ENCODE measurements at regions not wholly inside any gene's neighbourhood (a gene's known extent, or its start where the extent isn't known, plus 50 kb on each side); places are given as distances from the start of the nearest gene placed in this dataset.

DNA sequence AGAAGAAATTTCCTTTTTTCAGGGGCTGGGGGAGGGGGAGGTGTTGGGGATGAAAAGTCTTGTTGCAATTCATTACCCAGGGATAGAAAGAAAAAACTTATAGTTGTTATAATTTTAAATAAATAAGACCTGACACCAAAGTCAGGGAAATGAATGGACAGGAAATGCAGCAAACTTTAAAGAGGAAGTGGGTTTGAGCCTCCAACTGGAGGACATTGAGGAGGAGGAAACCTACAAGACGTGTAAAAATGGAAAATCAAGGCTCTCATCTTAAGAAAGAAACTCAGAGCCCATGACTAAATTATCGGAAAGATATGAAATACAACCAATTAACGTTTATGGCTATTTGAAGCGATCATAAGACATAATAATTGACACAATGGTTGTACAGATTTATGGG is 54.4 kb downstream of the NIBAN1 start:
- DNase-seq (ENCODE audit: low read depth): no peak

GRCh38 chr1:184915463-184916090 is 58.7 kb downstream of the NIBAN1 start:
- no peak for DNase-seq (ENCODE audit: low read depth)

GRCh38 chr1:184914149-184914548 is 60.2 kb downstream of the NIBAN1 start:
- no peak for DNase-seq (ENCODE audit: low read depth)

DNA sequence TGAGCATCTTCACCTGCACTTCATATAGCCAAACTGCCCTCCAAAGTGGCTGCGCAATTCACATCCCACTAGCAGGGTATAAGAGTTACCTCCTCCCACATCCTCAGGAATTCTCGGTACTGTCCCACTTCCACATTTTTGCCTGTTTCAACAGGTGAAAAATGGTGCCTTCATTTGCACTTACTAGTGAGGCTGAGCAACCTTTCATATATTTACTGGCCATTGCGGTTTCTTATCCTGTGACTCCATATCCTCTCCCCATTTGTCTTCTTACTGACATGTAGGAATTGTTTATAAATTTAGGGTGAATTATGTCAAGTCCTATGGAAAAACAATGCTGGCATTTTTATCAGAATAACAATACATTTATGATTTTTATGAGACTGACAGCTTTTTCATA is 61.9 kb downstream of the NIBAN1 start:
- DNase-seq (ENCODE audit: low read depth): no peak

DNA sequence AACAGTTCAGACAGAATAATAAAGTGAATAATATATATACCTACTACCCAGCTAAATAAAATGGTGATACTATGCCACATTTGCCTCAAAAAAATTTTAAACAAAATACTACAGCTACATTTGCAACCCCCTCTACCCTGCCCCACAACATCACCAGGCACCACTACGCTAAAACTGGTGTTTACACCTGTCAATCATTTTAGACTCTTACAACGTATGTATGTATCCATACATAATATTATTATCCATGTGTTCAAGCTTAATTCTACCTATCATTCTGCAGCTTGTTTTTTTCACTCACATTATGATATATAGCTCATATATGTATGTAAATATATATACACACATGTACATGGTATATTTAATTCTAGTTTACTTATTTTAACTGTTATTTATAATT is 62.5 kb downstream of the NIBAN1 start:
- DNase-seq (ENCODE audit: low read depth): no peak

DNA sequence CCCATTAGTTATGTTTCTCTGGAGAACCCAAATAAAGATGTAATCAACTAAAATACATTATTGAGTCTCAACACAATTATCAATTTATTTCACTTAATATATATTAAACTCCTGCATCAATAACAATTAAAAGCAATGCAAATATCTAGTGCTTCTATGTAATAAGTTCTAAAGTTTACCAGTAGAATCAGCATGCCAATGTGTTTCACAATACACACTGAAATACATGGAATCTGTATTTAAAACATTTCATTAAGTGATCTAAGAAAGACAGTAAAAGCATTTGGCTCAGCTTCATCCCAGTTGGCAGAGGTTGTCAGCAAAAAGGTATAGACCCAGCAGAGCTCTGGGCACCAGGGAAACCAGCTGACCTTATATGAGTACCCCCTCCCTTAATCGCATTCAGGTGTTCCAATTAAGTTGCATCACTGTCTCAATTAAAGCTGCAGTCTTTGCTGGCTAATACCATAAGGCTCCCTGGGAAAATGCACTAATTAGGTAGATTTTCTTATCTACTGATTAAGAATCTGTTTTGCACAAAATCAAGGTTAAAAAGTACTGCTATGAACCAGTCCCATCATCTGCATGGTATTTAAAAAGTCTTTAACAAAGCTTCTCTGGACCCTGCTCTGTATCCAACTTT is 63.1 kb downstream of the NIBAN1 start:
- DNase-seq (ENCODE audit: low read depth): no peak

DNA sequence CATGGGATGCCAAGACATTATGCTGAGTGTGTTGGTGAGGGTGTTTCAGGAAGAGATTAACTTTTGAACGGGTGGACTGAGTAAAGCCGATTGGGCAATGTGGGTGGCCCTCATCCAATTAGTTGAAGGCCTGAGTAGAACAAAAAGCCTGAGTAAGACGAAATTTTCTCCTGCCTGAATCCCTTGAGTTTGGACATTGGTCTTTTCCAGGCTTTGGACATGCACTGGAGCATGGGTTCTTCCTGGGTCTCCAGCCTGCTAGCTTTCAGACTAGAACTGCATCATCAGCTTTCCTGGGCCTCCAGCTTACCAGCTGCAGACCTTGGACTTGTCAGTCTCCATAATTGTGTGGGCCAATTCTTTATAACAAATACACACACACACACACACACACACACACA is 63.6 kb downstream of the NIBAN1 start:
- DNase-seq (ENCODE audit: low read depth): no peak

GRCh38 chr1:184910005-184910404 is 64.3 kb downstream of the NIBAN1 start:
- no peak for DNase-seq (ENCODE audit: low read depth)

- no peak for DNase-seq (ENCODE audit: low read depth)
These were observed 65.3 kb downstream of the NIBAN1 start for GRCh38 chr1:184909019-184909418.

DNA sequence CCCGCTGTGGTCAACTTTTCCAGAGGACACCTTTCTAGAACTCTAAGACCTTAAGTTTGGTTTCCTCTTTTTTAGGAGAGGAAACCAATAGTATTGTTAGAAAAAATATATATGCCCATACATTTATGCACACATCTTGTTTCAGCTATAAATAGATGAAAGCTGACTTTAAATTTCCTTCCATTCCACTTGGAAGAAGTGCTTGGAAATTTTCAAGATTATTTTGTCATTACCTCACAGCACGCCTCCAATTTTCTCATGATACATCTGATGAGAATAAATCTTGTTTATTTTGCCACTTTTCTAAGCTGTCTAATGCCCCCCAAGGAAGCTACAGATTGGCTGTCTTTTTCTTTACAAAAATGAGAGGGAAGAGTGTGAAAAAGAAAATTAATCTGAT is 65.8 kb downstream of the NIBAN1 start:
- DNase-seq (ENCODE audit: low read depth): no peak

DNA sequence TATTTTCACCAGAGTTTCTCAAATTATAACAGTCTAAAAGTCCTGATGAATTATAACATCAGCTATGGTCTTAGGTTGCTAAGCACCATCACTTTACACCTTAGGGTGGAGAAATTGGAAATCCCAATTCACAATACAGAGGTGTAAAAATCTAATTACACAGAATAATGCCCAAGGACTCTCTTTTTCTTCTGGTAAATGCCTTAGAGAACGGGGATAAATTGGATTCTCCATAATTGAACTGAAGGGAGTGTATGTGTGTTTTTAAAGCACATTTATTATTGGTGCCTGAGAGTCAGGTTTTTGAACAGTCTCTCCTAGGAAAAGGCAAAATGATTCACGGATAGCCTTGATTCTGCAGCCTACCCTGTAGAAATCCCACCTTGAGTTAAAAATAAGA is 66.8 kb downstream of the NIBAN1 start:
- DNase-seq (ENCODE audit: low read depth): no peak

GRCh38 chr1:184906761-184907160 is 67.5 kb downstream of the NIBAN1 start:
- no peak for DNase-seq (ENCODE audit: low read depth)

DNA sequence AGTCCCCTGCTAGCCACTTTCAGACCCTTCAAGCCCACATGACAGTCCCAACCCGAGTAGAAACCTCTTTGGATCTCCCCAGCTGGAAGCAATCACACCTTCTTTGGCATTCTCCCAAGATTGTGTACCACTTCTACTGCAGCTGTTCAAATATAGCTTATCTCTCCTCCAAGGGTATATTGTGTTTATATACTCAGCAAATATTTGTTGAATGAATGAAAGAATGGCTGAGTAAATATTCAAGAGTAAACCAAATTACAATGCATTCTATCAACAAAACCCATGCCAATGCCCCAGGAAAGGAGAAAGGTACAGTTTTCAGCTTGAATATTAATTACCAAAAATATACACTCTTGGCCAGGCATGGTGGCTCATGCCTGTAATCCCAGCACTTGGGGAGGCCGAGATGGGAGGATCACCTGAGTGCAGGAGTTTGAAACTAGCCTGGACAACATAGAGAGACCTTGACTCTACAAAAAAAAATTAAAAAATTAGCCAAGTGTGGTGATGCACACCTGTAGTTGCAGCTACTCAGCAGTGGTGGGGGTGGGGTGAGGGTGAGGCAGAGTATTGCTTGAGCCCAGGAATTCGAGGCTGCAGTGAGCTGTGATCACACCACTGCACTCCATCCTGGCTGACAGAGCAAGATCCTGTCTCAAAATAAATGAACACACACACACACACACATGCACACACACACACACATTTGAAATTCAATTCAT is 68.5 kb downstream of the NIBAN1 start:
- DNase-seq (ENCODE audit: low read depth): no peak

GRCh38 chr1:184903111-184903692 is 71.1 kb downstream of the NIBAN1 start:
- DNase-seq (ENCODE audit: low read depth): no peak

DNA sequence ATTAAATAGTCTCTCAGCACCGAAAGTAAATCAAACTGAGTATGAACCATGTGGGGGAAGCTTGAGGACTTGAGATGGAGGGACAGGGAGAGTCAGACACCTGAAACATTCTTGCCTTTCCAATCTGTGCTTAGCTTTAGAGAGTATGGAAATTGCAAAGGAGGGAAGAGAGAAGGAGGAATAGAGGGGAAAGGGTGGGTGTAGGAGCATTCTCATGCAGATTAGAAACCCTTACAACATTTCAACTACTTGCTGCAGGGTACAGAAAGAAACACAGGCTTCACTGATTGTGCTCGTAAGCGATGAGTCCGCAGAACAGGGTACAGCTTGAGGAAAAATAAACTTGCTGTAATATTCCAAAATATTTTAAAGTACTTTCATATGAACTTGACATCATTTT is 73.8 kb downstream of the NIBAN1 start:
- no peak for DNase-seq (ENCODE audit: low read depth)

DNA sequence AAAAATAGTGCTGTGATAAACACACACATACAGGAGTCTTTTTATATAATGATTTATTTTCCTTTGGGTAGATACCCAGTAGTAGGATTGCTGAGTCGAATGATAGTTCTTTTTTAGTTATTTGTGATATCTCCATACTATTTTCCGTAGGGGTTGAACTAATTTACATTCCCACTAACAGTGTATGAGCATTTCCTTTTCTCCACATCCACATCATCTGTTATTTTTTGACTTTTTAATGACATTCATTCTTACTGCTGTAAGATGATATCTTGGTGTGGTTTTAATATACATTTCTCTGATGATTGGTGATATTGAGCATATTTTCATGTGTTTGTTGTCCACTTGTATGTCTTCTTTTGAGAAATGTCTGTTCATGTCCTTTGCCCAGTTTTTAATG is 78.3 kb downstream of the NIBAN1 start:
- DNase-seq (ENCODE audit: low read depth): no peak

- no peak for DNase-seq (ENCODE audit: low read depth)
These were observed 79.2 kb downstream of the NIBAN1 start for GRCh38 chr1:184895086-184895485.

- no peak for DNase-seq (ENCODE audit: low read depth)
These were observed 80.6 kb downstream of the NIBAN1 start for GRCh38 chr1:184893695-184894094.

DNA sequence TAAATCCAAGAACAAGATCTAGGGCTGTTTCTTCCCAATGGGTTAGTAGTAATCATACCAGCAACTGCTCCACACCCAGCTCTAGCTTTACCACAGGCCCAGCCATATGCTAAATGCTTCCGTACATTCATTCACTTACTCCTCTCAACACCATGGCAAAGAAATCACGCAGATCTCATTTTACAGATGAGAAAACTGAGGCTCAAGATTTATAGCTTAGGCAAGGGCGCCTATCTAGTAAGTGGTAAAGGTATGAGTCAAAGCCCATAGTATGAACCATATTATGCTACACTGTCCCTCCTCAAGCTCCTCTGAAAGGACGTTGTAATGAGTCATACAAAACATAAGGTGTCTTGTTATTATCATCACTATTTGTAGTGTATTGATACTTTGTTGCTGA is 82.2 kb downstream of the NIBAN1 start:
- DNase-seq (ENCODE audit: low read depth): no peak

DNA sequence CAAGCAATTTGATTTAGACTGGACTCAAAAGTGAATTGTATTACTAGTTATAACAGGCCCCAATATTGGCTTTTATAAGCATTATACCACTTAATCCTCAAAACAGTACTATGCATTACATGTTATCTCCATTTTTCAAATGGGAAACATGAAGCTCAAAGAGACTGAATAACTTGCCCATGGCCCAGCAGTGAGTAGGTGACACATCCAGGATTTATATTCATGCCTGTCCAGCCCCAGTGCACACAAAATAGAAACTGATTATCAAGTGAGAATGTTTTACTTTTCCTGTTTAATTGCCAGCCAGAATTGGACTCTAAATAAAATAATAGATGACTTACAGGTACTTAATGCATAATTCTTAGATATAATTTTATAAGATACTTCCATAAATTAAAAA is 82.9 kb downstream of the NIBAN1 start:
- no peak for DNase-seq (ENCODE audit: low read depth)

DNA sequence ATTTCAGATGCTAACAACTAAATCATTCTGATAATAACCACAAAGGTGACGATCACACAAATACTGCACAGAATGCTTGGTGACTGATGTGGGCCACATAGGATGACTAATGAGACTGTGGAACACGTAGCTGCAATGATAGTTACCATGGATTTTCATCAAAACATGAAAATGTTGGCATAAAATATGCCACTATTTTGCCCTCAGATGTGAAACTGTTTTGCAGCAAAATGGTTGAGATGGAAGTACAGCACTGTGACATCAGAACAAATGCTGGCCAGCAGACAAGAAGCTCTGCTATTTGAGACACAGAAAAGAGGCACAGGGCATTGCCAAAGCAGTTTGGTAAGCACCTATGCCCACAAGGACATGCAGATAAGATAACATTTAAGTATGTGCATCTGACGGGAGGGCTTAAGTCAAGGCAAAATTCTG is 83.8 kb downstream of the NIBAN1 start:
- DNase-seq (ENCODE audit: low read depth): peak; percentile 3

GRCh38 chr1:184889902-184890301 is 84.4 kb downstream of the NIBAN1 start:
- no peak for DNase-seq (ENCODE audit: low read depth)

GRCh38 chr1:184889166-184889565 is 85.1 kb downstream of the NIBAN1 start:
- no peak for DNase-seq (ENCODE audit: low read depth)
